ENCODE measurements at regions not wholly inside any gene's neighbourhood (a gene's known extent, or its start where the extent isn't known, plus 50 kb on each side); places are given as distances from the start of the nearest gene placed in this dataset.

DNA sequence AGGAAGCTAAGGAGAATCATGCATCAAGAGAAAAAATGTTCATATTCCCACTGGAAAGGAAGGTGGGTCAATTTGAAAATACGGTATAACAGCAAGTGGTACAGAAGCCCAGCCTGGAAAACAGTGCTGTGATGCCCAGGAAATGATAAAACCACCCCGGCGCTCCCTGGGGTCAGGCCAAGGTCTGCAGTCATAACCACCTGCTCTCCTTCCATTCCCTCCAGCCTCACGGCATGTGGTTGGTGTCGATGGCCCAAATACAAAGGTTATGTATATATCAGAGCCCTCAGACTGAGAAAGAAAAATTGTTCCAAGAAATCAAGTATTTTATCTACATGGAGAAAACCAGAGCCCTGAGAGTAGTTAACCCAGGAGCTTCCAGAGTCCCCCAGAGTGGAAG lies 208.1 kb upstream of the CDYL start:
- Histone ChIP-seq H3K36me3 (ENCODE audit: control insufficient read depth, insufficient read depth, low read length) (no peaks in the 10 kb centered on the region), H3K9ac (ENCODE audit: low read depth, low read length) (no peak overlapping the region), H3K27me3 (ENCODE audit: control insufficient read depth, insufficient read depth, low read length) (no peaks in the 10 kb centered on the region), H3K4me3 (ENCODE audit: low read depth, low read length) (no peak overlapping the region), H3K9me3 (ENCODE audit: control insufficient read depth, insufficient read depth, low read length) (peaks cover 10% of the 10 kb centered on the region; the same call in 1 of the 2 replicates), H3K4me1 (ENCODE audit: control insufficient read depth, insufficient read depth, low read length) (no peaks in the 10 kb centered on the region), H3K27ac (ENCODE audit: low read depth, low read length) (no peak overlapping the region)

DNA sequence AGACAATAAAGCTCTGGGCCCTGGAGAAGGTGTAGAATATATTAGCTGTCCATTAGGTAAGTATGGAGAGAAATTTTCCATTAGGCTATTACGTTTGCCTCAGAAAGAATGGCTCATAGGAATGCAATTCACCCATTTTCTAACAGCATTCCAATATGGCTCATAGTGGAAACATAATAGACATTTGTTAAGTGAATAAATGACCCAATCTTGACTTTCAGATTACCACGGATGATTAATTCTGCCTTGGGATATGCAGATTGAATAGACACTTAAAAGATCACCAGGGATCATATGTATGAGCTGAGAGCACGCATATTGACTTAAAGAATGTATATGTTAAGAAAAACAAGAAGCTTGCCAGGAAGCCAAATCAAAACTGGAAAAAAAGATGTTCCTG lies 209.1 kb upstream of the CDYL start:
- H3K36me3 ChIP-seq (ENCODE audit: control insufficient read depth, insufficient read depth, low read length): no peaks in the 10 kb centered on the region
- H3K9ac ChIP-seq (ENCODE audit: low read depth, low read length): no peak overlapping the region
- peaks cover 10% of the 10 kb centered on the region; the same call in 1 of the 2 replicates for H3K9me3 ChIP-seq (ENCODE audit: control insufficient read depth, insufficient read depth, low read length)
- H3K27ac ChIP-seq (ENCODE audit: low read depth, low read length): no peak overlapping the region
- no peaks in the 10 kb centered on the region for H3K27me3 ChIP-seq (ENCODE audit: control insufficient read depth, insufficient read depth, low read length)
- H3K4me1 ChIP-seq (ENCODE audit: control insufficient read depth, insufficient read depth, low read length): no peaks in the 10 kb centered on the region
- H3K4me3 ChIP-seq (ENCODE audit: low read depth, low read length): no peak overlapping the region

GRCh38 chr6:4565301-4566250 lies 210.6 kb upstream of the CDYL start:
- Histone ChIP-seq H3K36me3 (ENCODE audit: control insufficient read depth, insufficient read depth, low read length) (no peaks in the 10 kb centered on the region), H3K9me3 (ENCODE audit: control insufficient read depth, insufficient read depth, low read length) (no peaks in the 10 kb centered on the region), H3K27me3 (ENCODE audit: control insufficient read depth, insufficient read depth, low read length) (no peaks in the 10 kb centered on the region; the same call in 1 of the 2 replicates)

GRCh38 chr6:4564801-4565271 lies 211.4 kb upstream of the CDYL start:
- Histone ChIP-seq H3K27ac (ENCODE audit: low read depth, low read length) (no peak overlapping the region), H3K4me1 (ENCODE audit: control insufficient read depth, insufficient read depth, low read length) (no peaks in the 10 kb centered on the region), H3K9me3 (ENCODE audit: control insufficient read depth, insufficient read depth, low read length) (no peaks in the 10 kb centered on the region), H3K36me3 (ENCODE audit: control insufficient read depth, insufficient read depth, low read length) (no peaks in the 10 kb centered on the region), H3K4me3 (ENCODE audit: low read depth, low read length) (no peak overlapping the region), H3K27me3 (ENCODE audit: control insufficient read depth, insufficient read depth, low read length) (no peaks in the 10 kb centered on the region; the same call in 1 of the 2 replicates), H3K9ac (ENCODE audit: low read depth, low read length) (no peak overlapping the region)

More at GRCh38 chr6:4565301-4566250, 210.6 kb upstream of the CDYL start:
- Histone ChIP-seq H3K9ac (ENCODE audit: low read depth, low read length) (no peak overlapping the region), H3K27ac (ENCODE audit: low read depth, low read length) (no peak overlapping the region), H3K4me3 (ENCODE audit: low read depth, low read length) (no peak overlapping the region), H3K4me1 (ENCODE audit: control insufficient read depth, insufficient read depth, low read length) (no peaks in the 10 kb centered on the region)

GRCh38 chr6:4563877-4564276 lies 212.3 kb upstream of the CDYL start:
- H3K4me1 ChIP-seq (ENCODE audit: control insufficient read depth, insufficient read depth, low read length): no peaks in the 10 kb centered on the region
- H3K27ac ChIP-seq (ENCODE audit: low read depth, low read length): no peak overlapping the region
- H3K9me3 ChIP-seq (ENCODE audit: control insufficient read depth, insufficient read depth, low read length): no peaks in the 10 kb centered on the region
- H3K4me3 ChIP-seq (ENCODE audit: low read depth, low read length): no peak overlapping the region
- no peak overlapping the region for H3K9ac ChIP-seq (ENCODE audit: low read depth, low read length)
- H3K27me3 ChIP-seq (ENCODE audit: control insufficient read depth, insufficient read depth, low read length): no peaks in the 10 kb centered on the region; the same call in 1 of the 2 replicates
- no peaks in the 10 kb centered on the region for H3K36me3 ChIP-seq (ENCODE audit: control insufficient read depth, insufficient read depth, low read length)

GRCh38 chr6:4563156-4563555 lies 213.0 kb upstream of the CDYL start:
- H3K4me1 ChIP-seq (ENCODE audit: control insufficient read depth, insufficient read depth, low read length): no peaks in the 10 kb centered on the region
- no peak overlapping the region for H3K4me3 ChIP-seq (ENCODE audit: low read depth, low read length)
- H3K27me3 ChIP-seq (ENCODE audit: control insufficient read depth, insufficient read depth, low read length): no peaks in the 10 kb centered on the region; the same call in 1 of the 2 replicates
- H3K27ac ChIP-seq (ENCODE audit: low read depth, low read length): no peak overlapping the region
- H3K9ac ChIP-seq (ENCODE audit: low read depth, low read length): no peak overlapping the region
- H3K9me3 ChIP-seq (ENCODE audit: control insufficient read depth, insufficient read depth, low read length): no peaks in the 10 kb centered on the region
- H3K36me3 ChIP-seq (ENCODE audit: control insufficient read depth, insufficient read depth, low read length): no peaks in the 10 kb centered on the region

DNA sequence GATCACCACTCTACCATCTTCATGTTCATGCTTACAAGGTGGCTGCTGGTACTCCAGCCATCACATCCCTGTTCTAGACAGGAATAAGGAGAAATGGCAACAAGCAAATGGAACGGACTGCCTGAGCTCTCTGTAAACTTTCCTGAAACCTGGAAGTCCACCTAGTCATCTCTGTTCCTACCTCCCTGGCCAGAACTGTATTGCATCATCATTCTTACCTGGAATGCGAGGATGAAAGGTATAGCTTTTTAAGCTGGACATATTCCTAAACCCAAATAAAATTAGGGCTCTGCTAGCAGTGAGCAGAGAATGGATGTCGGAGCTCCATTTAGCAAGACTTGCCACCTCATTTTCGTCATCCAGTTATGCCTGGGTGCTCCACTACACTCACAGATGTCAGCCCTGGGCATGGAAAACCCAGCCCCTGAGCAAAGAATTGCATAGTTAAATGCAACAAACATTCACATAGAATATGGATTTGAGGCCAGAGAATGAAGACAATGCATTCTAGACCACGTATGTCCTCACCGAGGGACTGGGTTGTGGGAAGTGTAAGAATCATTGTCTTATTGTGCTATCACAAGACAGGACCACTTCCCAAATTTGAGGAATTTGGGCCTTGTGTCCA lies 214.3 kb upstream of the CDYL start:
- Histone ChIP-seq H3K27me3 (ENCODE audit: control insufficient read depth, insufficient read depth, low read length) (no peaks in the 10 kb centered on the region; the same call in 1 of the 2 replicates), H3K4me3 (ENCODE audit: low read depth, low read length) (no peak overlapping the region), H3K9ac (ENCODE audit: low read depth, low read length) (no peak overlapping the region), H3K9me3 (ENCODE audit: control insufficient read depth, insufficient read depth, low read length) (no peaks in the 10 kb centered on the region), H3K27ac (ENCODE audit: low read depth, low read length) (no peak overlapping the region), H3K36me3 (ENCODE audit: control insufficient read depth, insufficient read depth, low read length) (no peaks in the 10 kb centered on the region), H3K4me1 (ENCODE audit: control insufficient read depth, insufficient read depth, low read length) (no peaks in the 10 kb centered on the region)

GRCh38 chr6:4561078-4561435 lies 215.1 kb upstream of the CDYL start:
- no peaks in the 10 kb centered on the region; the same call in 1 of the 2 replicates for H3K27me3 ChIP-seq (ENCODE audit: control insufficient read depth, insufficient read depth, low read length)
- no peaks in the 10 kb centered on the region for H3K36me3 ChIP-seq (ENCODE audit: control insufficient read depth, insufficient read depth, low read length)
- no peaks in the 10 kb centered on the region for H3K9me3 ChIP-seq (ENCODE audit: control insufficient read depth, insufficient read depth, low read length)
- H3K9ac ChIP-seq (ENCODE audit: low read depth, low read length): no peak overlapping the region
- no peak overlapping the region for H3K27ac ChIP-seq (ENCODE audit: low read depth, low read length)
- H3K4me3 ChIP-seq (ENCODE audit: low read depth, low read length): no peak overlapping the region
- no peaks in the 10 kb centered on the region for H3K4me1 ChIP-seq (ENCODE audit: control insufficient read depth, insufficient read depth, low read length)

DNA sequence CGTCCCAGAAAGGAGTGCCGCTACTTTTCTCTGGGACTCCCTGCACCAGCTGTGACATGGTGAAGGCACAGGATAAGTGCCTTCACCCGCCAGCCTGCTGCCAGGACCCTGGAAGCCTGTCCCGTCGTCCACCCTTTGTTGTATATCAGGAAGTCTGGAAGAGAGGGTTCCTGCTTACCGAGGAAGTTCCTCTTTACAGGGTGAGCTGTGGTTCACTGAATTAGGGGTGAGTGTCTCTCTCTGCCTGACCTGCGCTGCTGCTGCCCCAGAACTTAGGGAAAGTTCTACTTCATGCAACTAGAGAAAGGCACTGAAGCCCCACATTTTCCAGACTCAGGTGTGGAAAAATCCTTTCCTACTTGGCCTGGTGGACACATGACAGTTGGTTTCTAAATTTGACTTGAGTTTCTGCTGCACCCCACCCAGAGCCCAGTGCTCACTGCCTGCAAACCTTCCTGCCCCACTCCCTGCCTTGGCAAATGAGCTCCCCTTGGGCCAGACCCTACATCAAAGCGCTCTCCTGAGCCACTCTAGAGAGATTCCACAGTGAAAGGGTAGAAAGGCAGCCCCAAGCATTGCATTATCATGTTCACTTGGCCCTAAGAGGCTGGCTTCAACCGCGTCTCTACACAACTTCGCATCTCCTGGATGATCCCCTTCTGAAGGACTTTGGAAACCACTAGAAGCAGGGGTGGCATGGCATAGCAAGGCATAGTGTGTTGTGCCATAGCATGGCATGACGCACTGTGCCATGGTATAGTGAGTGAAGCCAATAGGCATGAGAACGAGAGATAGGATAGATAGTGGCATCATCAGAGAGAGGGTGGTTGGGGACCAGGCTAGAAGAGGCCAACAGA lies 215.8 kb upstream of the CDYL start:
- H3K27me3 ChIP-seq (ENCODE audit: control insufficient read depth, insufficient read depth, low read length): no peaks in the 10 kb centered on the region; the same call in 1 of the 2 replicates

GRCh38 chr6:4559281-4559875 lies 216.8 kb upstream of the CDYL start:
- Histone ChIP-seq H3K4me3 (ENCODE audit: low read depth, low read length) (no peak overlapping the region), H3K4me1 (ENCODE audit: control insufficient read depth, insufficient read depth, low read length) (no peaks in the 10 kb centered on the region), H3K27me3 (ENCODE audit: control insufficient read depth, insufficient read depth, low read length) (no peaks in the 10 kb centered on the region; the same call in 1 of the 2 replicates), H3K36me3 (ENCODE audit: control insufficient read depth, insufficient read depth, low read length) (no peaks in the 10 kb centered on the region), H3K9me3 (ENCODE audit: control insufficient read depth, insufficient read depth, low read length) (no peaks in the 10 kb centered on the region), H3K9ac (ENCODE audit: low read depth, low read length) (no peak overlapping the region), H3K27ac (ENCODE audit: low read depth, low read length) (no peak overlapping the region)

More for the DNA sequence above, 215.8 kb upstream of the CDYL start:
- Histone ChIP-seq H3K27ac (ENCODE audit: low read depth, low read length) (no peak overlapping the region), H3K4me1 (ENCODE audit: control insufficient read depth, insufficient read depth, low read length) (no peaks in the 10 kb centered on the region), H3K9ac (ENCODE audit: low read depth, low read length) (no peak overlapping the region), H3K4me3 (ENCODE audit: low read depth, low read length) (no peak overlapping the region), H3K9me3 (ENCODE audit: control insufficient read depth, insufficient read depth, low read length) (no peaks in the 10 kb centered on the region), H3K36me3 (ENCODE audit: control insufficient read depth, insufficient read depth, low read length) (no peaks in the 10 kb centered on the region)
